SK-N-SH treated with all-trans-retinoic acid at 6 μM for 48 hours (cell line): ENCODE measurements at regions not wholly inside any gene's neighbourhood (a gene's known extent, or its start where the extent isn't known, plus 50 kb on each side); places are given as distances from the start of the nearest gene placed in this dataset.

ENCODE experiments used
- ATAC-seq: fragments of 200-7000 bp; cut with Tn5 transposase; 3 replicates; pipeline ENCODE4 v1.9.1; 2020; ENCODE audit warnings: mild to moderate bottlenecking, moderate library complexity
- ARNTL ChIP-seq: fragments of 450-650 bp; formaldehyde crosslinking; IDR thresholded peaks from 2 replicates; pipeline ENCODE4 v1.5.0; 2020; ENCODE audit warnings: low read depth, mild to moderate bottlenecking, moderate library complexity, borderline replicate concordance
- BACH2 ChIP-seq: fragments of 250-450 bp; sonication (Bioruptor Pico); IDR thresholded peaks from 2 replicates; pipeline ENCODE4 v1.9.0; 2021; ENCODE audit warnings: mild to moderate bottlenecking, borderline replicate concordance
- CSDC2 ChIP-seq: fragments of 250-450 bp; sonication (Bioruptor Pico); IDR thresholded peaks from 2 replicates; pipeline ENCODE4 v1.5.0; 2020; ENCODE audit warnings: mild to moderate bottlenecking, moderate library complexity
- ESRRG ChIP-seq: fragments of 250-450 bp; sonication (Bioruptor Pico); IDR thresholded peaks from 2 replicates; pipeline ENCODE4 v1.6.1; 2021; ENCODE audit warnings: mild to moderate bottlenecking
- GLIS3 ChIP-seq: fragments of 250-450 bp; sonication (Bioruptor Pico); IDR thresholded peaks from 2 replicates; pipeline ENCODE4 v1.5.0; 2020; ENCODE audit warnings: mild to moderate bottlenecking, moderate library complexity
- ISL1 ChIP-seq: fragments of 250-450 bp; sonication (Bioruptor Pico); IDR thresholded peaks from 2 replicates; pipeline ENCODE4 v2.1.2; 2022; ENCODE audit warnings: mild to moderate bottlenecking, moderate library complexity
- RARB ChIP-seq: fragments of 250-450 bp; sonication (Bioruptor Pico); IDR thresholded peaks from 2 replicates; pipeline ENCODE4 v1.8.0; 2021; ENCODE audit warnings: mild to moderate bottlenecking, moderate library complexity
- SNAI2 ChIP-seq: fragments of 250-450 bp; sonication (Bioruptor Pico); IDR thresholded peaks from 2 replicates; pipeline ENCODE4 v1.5.0; 2020; ENCODE audit warnings: mild to moderate bottlenecking, moderate library complexity
- TOX ChIP-seq: fragments of 250-450 bp; sonication (Bioruptor Pico); IDR thresholded peaks from 2 replicates; pipeline ENCODE4 v1.8.0; 2021; ENCODE audit warnings: mild to moderate bottlenecking, moderate library complexity, borderline replicate concordance
- ZC3H10 ChIP-seq: fragments of 250-450 bp; sonication (Bioruptor Pico); IDR thresholded peaks from 2 replicates; pipeline ENCODE4 v1.5.1; 2021; ENCODE audit warnings: mild to moderate bottlenecking, moderate library complexity
- ZFP3 ChIP-seq: fragments of 250-450 bp; sonication (Bioruptor Pico); IDR thresholded peaks from 2 replicates; pipeline ENCODE4 v1.5.0; 2020; ENCODE audit warnings: mild to moderate bottlenecking, moderate library complexity
- ZFP30 ChIP-seq: fragments of 450-650 bp; formaldehyde crosslinking; IDR thresholded peaks from 2 replicates; pipeline ENCODE4 v1.5.0; 2022; ENCODE audit warnings: mild to moderate bottlenecking, moderate library complexity
- ZNF565 ChIP-seq: fragments of 450-650 bp; formaldehyde crosslinking; conservative IDR thresholded peaks from 2 replicates; pipeline ENCODE4 v1.5.0; 2020; ENCODE audit warnings: low read depth, mild to moderate bottlenecking, moderate library complexity
- ZNF70 ChIP-seq: fragments of 450-650 bp; formaldehyde crosslinking; IDR thresholded peaks from 2 replicates; pipeline ENCODE4 v1.5.0; 2020; ENCODE audit warnings: mild to moderate bottlenecking, moderate library complexity
- ZNF8 ChIP-seq: fragments of 450-650 bp; formaldehyde crosslinking; IDR thresholded peaks from 2 replicates; pipeline ENCODE4 v1.5.0; 2020; ENCODE audit warnings: mild to moderate bottlenecking, moderate library complexity
- TF ChIP-seq, protein P1 (sequence below): fragments of 250-450 bp; sonication (Bioruptor Pico); IDR thresholded peaks from 2 replicates; pipeline ENCODE4 v1.8.0; 2021; ENCODE audit warnings: low read depth, mild to moderate bottlenecking, moderate library complexity, borderline replicate concordance
- TF ChIP-seq, protein P2 (sequence below): fragments of 250-450 bp; sonication (Bioruptor Pico); IDR thresholded peaks from 2 replicates; pipeline ENCODE4 v1.5.0; 2020; ENCODE audit warnings: mild to moderate bottlenecking, moderate library complexity
- TF ChIP-seq, protein P3 (sequence below): fragments of 250-450 bp; sonication (Bioruptor Pico); IDR thresholded peaks from 2 replicates; pipeline ENCODE4 v1.5.1; 2020; ENCODE audit warnings: low read depth, mild to moderate bottlenecking, moderate library complexity
- TF ChIP-seq, protein P4 (sequence below): fragments of 250-450 bp; sonication (Bioruptor Pico); IDR thresholded peaks from 2 replicates; pipeline ENCODE4 v1.5.1; 2021; ENCODE audit warnings: mild to moderate bottlenecking, moderate library complexity
- TF ChIP-seq, protein P5 (sequence below): fragments of 250-450 bp; sonication (Bioruptor Pico); IDR thresholded peaks from 2 replicates; pipeline ENCODE4 v1.8.0; 2020; ENCODE audit warnings: mild to moderate bottlenecking, moderate library complexity, borderline replicate concordance

DNA sequence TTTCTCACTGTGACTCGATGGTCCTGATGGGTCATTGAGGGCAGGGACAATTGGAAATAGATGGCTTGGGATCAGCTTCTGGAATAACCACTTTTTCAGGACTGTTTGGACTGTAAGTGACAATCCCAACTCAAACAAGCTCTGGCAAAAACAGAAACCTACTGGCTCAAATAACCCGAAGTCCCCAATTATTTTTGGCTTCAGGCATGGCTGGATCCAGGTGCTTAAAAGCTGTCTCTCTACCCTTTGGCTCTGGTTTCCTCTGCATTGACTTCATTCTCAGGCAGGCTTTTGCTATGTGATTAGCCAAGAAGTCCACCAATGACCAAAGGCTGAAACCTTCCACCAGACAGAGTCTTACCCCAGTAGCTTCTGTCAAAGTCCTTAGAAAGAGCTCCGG is 92.9 kb upstream of the PRR23E start (continued):
- TF ChIP-seq, protein P1, sequence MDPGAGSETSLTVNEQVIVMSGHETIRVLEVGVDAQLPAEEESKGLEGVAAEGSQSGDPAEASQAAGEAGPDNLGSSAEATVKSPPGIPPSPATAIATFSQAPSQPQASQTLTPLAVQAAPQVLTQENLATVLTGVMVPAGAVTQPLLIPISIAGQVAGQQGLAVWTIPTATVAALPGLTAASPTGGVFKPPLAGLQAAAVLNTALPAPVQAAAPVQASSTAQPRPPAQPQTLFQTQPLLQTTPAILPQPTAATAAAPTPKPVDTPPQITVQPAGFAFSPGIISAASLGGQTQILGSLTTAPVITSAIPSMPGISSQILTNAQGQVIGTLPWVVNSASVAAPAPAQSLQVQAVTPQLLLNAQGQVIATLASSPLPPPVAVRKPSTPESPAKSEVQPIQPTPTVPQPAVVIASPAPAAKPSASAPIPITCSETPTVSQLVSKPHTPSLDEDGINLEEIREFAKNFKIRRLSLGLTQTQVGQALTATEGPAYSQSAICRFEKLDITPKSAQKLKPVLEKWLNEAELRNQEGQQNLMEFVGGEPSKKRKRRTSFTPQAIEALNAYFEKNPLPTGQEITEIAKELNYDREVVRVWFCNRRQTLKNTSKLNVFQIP (CRISPR knock-in tag): no peak
- TF ChIP-seq TOX: no peak
- no peak for TF ChIP-seq ZC3H10 (CRISPR knock-in tag)
- no peak for TF ChIP-seq BACH2 (CRISPR knock-in tag)
- no peak for TF ChIP-seq RARB (CRISPR knock-in tag)
- no peak for TF ChIP-seq GLIS3 (CRISPR knock-in tag)
- TF ChIP-seq, all 23 proteins: peak for 0

DNA sequence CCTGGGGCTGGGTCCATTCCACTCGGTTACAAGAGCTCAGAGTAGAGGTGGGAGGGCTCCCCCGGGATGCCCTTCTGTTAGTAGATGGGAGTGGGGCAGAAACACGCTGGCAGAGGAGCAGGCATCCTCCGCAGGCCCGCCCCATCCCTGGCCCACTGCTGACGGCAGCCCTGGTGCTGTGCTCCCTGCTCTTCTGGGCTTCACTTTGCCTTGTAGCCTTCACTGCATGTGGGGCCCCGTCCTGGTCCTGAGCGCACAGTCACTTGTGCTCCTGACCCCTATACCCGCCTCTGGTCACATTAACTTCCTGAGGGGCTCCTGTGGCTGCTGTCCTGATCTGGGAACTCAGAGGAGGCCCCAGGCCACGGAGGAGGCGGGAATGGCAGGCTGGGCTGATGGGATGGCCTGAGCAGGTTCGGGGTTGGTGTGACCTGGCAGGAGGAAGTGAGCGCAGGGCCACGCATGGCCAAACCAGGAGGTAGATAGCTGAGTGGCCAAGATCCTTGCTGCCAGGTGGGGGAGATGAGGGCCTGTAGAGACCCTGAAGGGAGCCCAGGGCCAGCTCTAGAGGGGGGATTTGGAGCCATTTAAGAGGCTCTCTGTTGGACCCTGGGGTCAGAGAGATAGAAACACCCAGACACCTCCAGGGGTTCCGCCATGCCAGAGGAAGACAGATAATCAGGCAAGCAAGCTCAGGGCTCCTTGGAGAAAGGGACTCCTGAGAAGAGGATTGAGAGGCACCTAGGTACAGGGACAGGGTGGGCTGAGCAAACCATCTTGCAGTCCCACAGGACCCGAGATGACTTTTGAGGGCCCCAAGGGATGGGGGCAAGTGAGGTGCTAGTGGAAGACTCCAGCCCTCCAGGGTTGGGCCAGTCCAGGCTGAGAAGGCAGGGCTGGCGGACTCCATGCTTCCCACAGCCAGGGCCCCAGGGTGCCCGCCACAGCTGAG is 92.2 kb upstream of the PRR23E start:
- ATAC-seq: no peak
- TF ChIP-seq ESRRG (no peak), GLIS3 (CRISPR knock-in tag) (no peak), SNAI2 (CRISPR knock-in tag) (no peak), ZNF565 (CRISPR knock-in tag) (no peak), ZFP3 (CRISPR knock-in tag) (no peak), CSDC2 (CRISPR knock-in tag) (no peak), ARNTL (CRISPR knock-in tag) (no peak), ZNF8 (CRISPR knock-in tag) (no peak), ISL1 (CRISPR knock-in tag) (no peak), ZFP30 (CRISPR knock-in tag) (no peak), ZNF70 (CRISPR knock-in tag) (no peak), RARB (CRISPR knock-in tag) (no peak)
- TF ChIP-seq, protein P2, sequence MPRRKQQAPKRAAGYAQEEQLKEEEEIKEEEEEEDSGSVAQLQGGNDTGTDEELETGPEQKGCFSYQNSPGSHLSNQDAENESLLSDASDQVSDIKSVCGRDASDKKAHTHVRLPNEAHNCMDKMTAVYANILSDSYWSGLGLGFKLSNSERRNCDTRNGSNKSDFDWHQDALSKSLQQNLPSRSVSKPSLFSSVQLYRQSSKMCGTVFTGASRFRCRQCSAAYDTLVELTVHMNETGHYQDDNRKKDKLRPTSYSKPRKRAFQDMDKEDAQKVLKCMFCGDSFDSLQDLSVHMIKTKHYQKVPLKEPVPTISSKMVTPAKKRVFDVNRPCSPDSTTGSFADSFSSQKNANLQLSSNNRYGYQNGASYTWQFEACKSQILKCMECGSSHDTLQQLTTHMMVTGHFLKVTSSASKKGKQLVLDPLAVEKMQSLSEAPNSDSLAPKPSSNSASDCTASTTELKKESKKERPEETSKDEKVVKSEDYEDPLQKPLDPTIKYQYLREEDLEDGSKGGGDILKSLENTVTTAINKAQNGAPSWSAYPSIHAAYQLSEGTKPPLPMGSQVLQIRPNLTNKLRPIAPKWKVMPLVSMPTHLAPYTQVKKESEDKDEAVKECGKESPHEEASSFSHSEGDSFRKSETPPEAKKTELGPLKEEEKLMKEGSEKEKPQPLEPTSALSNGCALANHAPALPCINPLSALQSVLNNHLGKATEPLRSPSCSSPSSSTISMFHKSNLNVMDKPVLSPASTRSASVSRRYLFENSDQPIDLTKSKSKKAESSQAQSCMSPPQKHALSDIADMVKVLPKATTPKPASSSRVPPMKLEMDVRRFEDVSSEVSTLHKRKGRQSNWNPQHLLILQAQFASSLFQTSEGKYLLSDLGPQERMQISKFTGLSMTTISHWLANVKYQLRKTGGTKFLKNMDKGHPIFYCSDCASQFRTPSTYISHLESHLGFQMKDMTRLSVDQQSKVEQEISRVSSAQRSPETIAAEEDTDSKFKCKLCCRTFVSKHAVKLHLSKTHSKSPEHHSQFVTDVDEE (CRISPR knock-in tag): no peak
- TF ChIP-seq, protein P3, sequence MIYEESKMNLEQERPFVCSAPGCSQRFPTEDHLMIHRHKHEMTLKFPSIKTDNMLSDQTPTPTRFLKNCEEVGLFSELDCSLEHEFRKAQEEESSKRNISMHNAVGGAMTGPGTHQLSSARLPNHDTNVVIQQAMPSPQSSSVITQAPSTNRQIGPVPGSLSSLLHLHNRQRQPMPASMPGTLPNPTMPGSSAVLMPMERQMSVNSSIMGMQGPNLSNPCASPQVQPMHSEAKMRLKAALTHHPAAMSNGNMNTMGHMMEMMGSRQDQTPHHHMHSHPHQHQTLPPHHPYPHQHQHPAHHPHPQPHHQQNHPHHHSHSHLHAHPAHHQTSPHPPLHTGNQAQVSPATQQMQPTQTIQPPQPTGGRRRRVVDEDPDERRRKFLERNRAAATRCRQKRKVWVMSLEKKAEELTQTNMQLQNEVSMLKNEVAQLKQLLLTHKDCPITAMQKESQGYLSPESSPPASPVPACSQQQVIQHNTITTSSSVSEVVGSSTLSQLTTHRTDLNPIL (CRISPR knock-in tag): no peak
- TF ChIP-seq, protein P4, sequence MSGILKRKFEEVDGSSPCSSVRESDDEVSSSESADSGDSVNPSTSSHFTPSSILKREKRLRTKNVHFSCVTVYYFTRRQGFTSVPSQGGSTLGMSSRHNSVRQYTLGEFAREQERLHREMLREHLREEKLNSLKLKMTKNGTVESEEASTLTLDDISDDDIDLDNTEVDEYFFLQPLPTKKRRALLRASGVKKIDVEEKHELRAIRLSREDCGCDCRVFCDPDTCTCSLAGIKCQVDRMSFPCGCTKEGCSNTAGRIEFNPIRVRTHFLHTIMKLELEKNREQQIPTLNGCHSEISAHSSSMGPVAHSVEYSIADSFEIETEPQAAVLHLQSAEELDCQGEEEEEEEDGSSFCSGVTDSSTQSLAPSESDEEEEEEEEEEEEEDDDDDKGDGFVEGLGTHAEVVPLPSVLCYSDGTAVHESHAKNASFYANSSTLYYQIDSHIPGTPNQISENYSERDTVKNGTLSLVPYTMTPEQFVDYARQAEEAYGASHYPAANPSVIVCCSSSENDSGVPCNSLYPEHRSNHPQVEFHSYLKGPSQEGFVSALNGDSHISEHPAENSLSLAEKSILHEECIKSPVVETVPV (CRISPR knock-in tag): no peak
- TF ChIP-seq, protein P5, sequence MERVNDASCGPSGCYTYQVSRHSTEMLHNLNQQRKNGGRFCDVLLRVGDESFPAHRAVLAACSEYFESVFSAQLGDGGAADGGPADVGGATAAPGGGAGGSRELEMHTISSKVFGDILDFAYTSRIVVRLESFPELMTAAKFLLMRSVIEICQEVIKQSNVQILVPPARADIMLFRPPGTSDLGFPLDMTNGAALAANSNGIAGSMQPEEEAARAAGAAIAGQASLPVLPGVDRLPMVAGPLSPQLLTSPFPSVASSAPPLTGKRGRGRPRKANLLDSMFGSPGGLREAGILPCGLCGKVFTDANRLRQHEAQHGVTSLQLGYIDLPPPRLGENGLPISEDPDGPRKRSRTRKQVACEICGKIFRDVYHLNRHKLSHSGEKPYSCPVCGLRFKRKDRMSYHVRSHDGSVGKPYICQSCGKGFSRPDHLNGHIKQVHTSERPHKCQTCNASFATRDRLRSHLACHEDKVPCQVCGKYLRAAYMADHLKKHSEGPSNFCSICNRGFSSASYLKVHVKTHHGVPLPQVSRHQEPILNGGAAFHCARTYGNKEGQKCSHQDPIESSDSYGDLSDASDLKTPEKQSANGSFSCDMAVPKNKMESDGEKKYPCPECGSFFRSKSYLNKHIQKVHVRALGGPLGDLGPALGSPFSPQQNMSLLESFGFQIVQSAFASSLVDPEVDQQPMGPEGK: no peak
